GM12878 (cell line): ENCODE measurements at regions not wholly inside any gene's neighbourhood (a gene's known extent, or its start where the extent isn't known, plus 50 kb on each side); places are given as distances from the start of the nearest gene placed in this dataset.

Experiments used
- CBX3 ChIP-seq: fragments of 200-600 bp; sonication (generic); IDR thresholded peaks from 2 replicates; pipeline ENCODE4 v1.6.1; 2016; ENCODE audit warnings: low read depth, borderline replicate concordance
- DPF2 ChIP-seq: fragments of 450-650 bp; IDR thresholded peaks from 2 replicates; pipeline ENCODE4 v1.6.1; 2017; ENCODE audit warnings: mild to moderate bottlenecking
- IKZF2 ChIP-seq, 2 experiments: fragments of 450-650 bp; IDR thresholded peaks; 2 replicates each; pipeline ENCODE4 v1.6.1; 2017; ENCODE audit warnings: mild to moderate bottlenecking in 2 of 2, moderate library complexity in 2 of 2
- NBN ChIP-seq: fragments of 450-650 bp; IDR thresholded peaks from 2 replicates; pipeline ENCODE4 v1.6.1; 2016
- NFIC ChIP-seq: IDR thresholded peaks from 2 replicates; pipeline ENCODE4 v1.6.1; 2012; ENCODE audit warnings: low read depth, mild to moderate bottlenecking, inconsistent platforms, low read length, moderate library complexity
- NFXL1 ChIP-seq: fragments of 450-650 bp; IDR thresholded peaks from 2 replicates; pipeline ENCODE4 v1.6.1; 2017; ENCODE audit warnings: antibody characterized with exemption, mild to moderate bottlenecking, borderline replicate concordance
- POLR2A ChIP-seq: IDR thresholded peaks from 2 replicates; pipeline ENCODE4 v1.6.1; 2011; ENCODE audit warnings: low read depth, mild to moderate bottlenecking, low read length
- RAD21 ChIP-seq: IDR thresholded peaks from 2 replicates; pipeline ENCODE4 v1.6.1; 2011; ENCODE audit warnings: mild to moderate bottlenecking, low read depth, low read length, moderate library complexity; ENCODE audit not compliant: insufficient read depth
- RCOR1 ChIP-seq: conservative IDR thresholded peaks from 2 replicates; pipeline ENCODE4 v1.6.1; 2012; ENCODE audit warnings: low read depth, low read length, improper control_type of control experiment
- RUNX3 ChIP-seq: IDR thresholded peaks from 2 replicates; pipeline ENCODE4 v1.6.1; 2012; ENCODE audit warnings: low read length, inconsistent platforms
- SMAD1 ChIP-seq: fragments of 450-650 bp; IDR thresholded peaks from 2 replicates; pipeline ENCODE4 v1.6.1; 2018; ENCODE audit warnings: mild to moderate bottlenecking, low read depth; ENCODE audit not compliant: partially characterized antibody
- SMC3 ChIP-seq: IDR thresholded peaks from 2 replicates; pipeline ENCODE4 v1.6.1; 2011; ENCODE audit warnings: low read length, improper control_type of control experiment, borderline replicate concordance
- TF ChIP-seq, protein P1 (sequence below), 3 experiments: IDR thresholded peaks in 2 of 3; conservative IDR thresholded peaks in 1 of 3; 2 replicates each; pipeline ENCODE4 v1.5.1; 2011; ENCODE audit warnings: low read depth in 3 of 3, low read length in 3 of 3, mild to moderate bottlenecking in 3 of 3, control low read depth in 2 of 3, moderate library complexity in 2 of 3, inconsistent platforms in 1 of 3, mixed read lengths in 1 of 3; ENCODE audit not compliant: control insufficient read depth in 2 of 3, insufficient read depth in 1 of 3; ENCODE audit errors: extremely low read depth in 1 of 3
- TF ChIP-seq, protein P2 (sequence below): IDR thresholded peaks from 2 replicates; pipeline ENCODE4 v1.6.1; 2011; ENCODE audit warnings: low read depth, mild to moderate bottlenecking, low read length, moderate library complexity, borderline replicate concordance; ENCODE audit errors: extremely low read depth

DNA sequence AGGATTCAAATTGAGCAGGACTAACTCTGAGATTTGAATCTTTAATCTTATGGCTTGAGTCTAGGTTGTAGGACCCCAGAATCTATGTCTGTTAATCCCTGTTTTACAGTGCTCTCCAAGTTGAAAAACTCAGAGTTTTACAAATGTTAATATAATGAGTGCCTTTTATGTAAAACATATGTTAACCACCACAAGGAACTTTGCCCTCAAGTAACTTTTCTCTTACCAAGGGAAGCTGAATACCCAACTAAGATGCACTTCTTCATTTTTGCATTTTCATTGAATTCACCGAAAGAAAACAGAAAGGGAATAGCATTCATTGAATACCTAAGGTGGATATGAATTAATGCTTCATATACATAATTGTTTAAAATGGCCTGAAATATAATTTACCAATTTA, 338.1 kb downstream of the RPRM start:
- TF ChIP-seq, protein P1, sequence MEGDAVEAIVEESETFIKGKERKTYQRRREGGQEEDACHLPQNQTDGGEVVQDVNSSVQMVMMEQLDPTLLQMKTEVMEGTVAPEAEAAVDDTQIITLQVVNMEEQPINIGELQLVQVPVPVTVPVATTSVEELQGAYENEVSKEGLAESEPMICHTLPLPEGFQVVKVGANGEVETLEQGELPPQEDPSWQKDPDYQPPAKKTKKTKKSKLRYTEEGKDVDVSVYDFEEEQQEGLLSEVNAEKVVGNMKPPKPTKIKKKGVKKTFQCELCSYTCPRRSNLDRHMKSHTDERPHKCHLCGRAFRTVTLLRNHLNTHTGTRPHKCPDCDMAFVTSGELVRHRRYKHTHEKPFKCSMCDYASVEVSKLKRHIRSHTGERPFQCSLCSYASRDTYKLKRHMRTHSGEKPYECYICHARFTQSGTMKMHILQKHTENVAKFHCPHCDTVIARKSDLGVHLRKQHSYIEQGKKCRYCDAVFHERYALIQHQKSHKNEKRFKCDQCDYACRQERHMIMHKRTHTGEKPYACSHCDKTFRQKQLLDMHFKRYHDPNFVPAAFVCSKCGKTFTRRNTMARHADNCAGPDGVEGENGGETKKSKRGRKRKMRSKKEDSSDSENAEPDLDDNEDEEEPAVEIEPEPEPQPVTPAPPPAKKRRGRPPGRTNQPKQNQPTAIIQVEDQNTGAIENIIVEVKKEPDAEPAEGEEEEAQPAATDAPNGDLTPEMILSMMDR (IDR thresholded peaks at IDR 0.05 in 2 of 3, conservative IDR thresholded peaks at IDR 0.05 in 1 of 3; ENCODE audit: control insufficient read depth in 2 of 3, extremely low read depth in 1 of 3, insufficient read depth in 1 of 3, low read depth in 3 of 3, low read length in 3 of 3) = no peak
- TF ChIP-seq SMAD1 = no peak
- TF ChIP-seq IKZF2 (IDR thresholded peaks at IDR 0.05) = no peak
- no peak for TF ChIP-seq SMC3
- TF ChIP-seq POLR2A = no peak
- TF ChIP-seq NFXL1 = no peak
- no peak for TF ChIP-seq NFIC
- TF ChIP-seq RUNX3 = no peak
- TF ChIP-seq NBN = no peak
- TF ChIP-seq, protein P2, sequence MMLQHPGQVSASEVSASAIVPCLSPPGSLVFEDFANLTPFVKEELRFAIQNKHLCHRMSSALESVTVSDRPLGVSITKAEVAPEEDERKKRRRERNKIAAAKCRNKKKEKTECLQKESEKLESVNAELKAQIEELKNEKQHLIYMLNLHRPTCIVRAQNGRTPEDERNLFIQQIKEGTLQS = no peak
- no peak for TF ChIP-seq RCOR1
- TF ChIP-seq CBX3 = no peak
- TF ChIP-seq RAD21 = no peak
- no peak for TF ChIP-seq DPF2
